GM19324 (cell line): ENCODE measurements at regions not wholly inside any gene's neighbourhood (a gene's known extent, or its start where the extent isn't known, plus 50 kb on each side); places are given as distances from the start of the nearest gene placed in this dataset.

Experiments
- ATAC-seq: cut with Tn5 transposase; IDR thresholded peaks from one replicate; pipeline ENCODE4 v1.9.1; 2021; ENCODE audit warnings: mild to moderate bottlenecking, moderate library complexity; ENCODE audit not compliant: unreplicated experiment, low FRiP score

GRCh38 chr4:152009031-152009670, 248.3 kb upstream of the GATB start:
- ATAC-seq: no peak

GRCh38 chr4:152007111-152007510, 246.3 kb upstream of the GATB start:
- no peak for ATAC-seq

GRCh38 chr4:152004801-152005200, 244.0 kb upstream of the GATB start:
- no peak for ATAC-seq

- ATAC-seq: no peak
Observed at GRCh38 chr4:152000518-152000917, 239.7 kb upstream of the GATB start.

GRCh38 chr4:151998723-151999122, 237.9 kb upstream of the GATB start:
- no peak for ATAC-seq

GRCh38 chr4:151997461-151997860, 236.7 kb upstream of the GATB start:
- ATAC-seq: no peak

- no peak for ATAC-seq
Observed at GRCh38 chr4:151994429-151994828, 233.6 kb upstream of the GATB start.

- no peak for ATAC-seq
Observed at GRCh38 chr4:151993521-151993920, 232.7 kb upstream of the GATB start.

- ATAC-seq: no peak
Observed at GRCh38 chr4:151992332-151993154, 231.7 kb upstream of the GATB start.

GRCh38 chr4:151991884-151992167, 231.0 kb upstream of the GATB start:
- ATAC-seq: no peak

- no peak for ATAC-seq
Observed at GRCh38 chr4:151991001-151991883, 230.4 kb upstream of the GATB start.

GRCh38 chr4:151990201-151990600, 229.4 kb upstream of the GATB start:
- no peak for ATAC-seq

GRCh38 chr4:151988591-151988990, 227.8 kb upstream of the GATB start:
- ATAC-seq: no peak

GRCh38 chr4:151987606-151988005, 226.8 kb upstream of the GATB start:
- no peak for ATAC-seq

GRCh38 chr4:151983854-151984253, 223.0 kb upstream of the GATB start:
- no peak for ATAC-seq

GRCh38 chr4:151979819-151980218, 219.0 kb upstream of the GATB start:
- no peak for ATAC-seq

- ATAC-seq: no peak
Observed at GRCh38 chr4:151968643-151969042, 207.8 kb upstream of the GATB start.

- ATAC-seq: no peak
Observed at GRCh38 chr4:151967074-151967473, 206.3 kb upstream of the GATB start.

GRCh38 chr4:151962138-151962823, 201.5 kb upstream of the GATB start:
- ATAC-seq: no peak

GRCh38 chr4:151961456-151961855, 200.6 kb upstream of the GATB start:
- no peak for ATAC-seq
